ENCODE measurements at regions not wholly inside any gene's neighbourhood (a gene's known extent, or its start where the extent isn't known, plus 50 kb on each side); places are given as distances from the start of the nearest gene placed in this dataset.

GRCh38 chr14:50037852-50038251, 78.5 kb downstream of the VCPKMT start:
- Histone ChIP-seq H3K4me2 (ENCODE audit: low read length) (no peak overlapping the region), H3K27me3 (ENCODE audit: insufficient read depth, low read length) (no peaks in the 10 kb centered on the region), H3K4me1 (ENCODE audit: insufficient read depth, low read length, severe bottlenecking) (peaks cover 10% of the 10 kb centered on the region), H2AFZ (ENCODE audit: low read length) (no peak overlapping the region), H3K9me3 (ENCODE audit: low read length) (no peaks in the 10 kb centered on the region), H4K20me1 (ENCODE audit: insufficient read depth, low read length) (no peaks in the 10 kb centered on the region), H3K9ac (ENCODE audit: low read length) (no peak overlapping the region), H3K9me2 (ENCODE audit: low read depth, low read length) (no peaks in the 10 kb centered on the region), H3K36me3 (ENCODE audit: insufficient read depth, low read length) (no peaks in the 10 kb centered on the region; the same call in 1 of the 2 replicates), H3K79me2 (ENCODE audit: insufficient read depth, low read length) (no peaks in the 10 kb centered on the region), H3K4me3 (ENCODE audit: low read depth, low read length, poor library complexity, severe bottlenecking) (no peak overlapping the region), H3K27ac (ENCODE audit: low read depth, low read length, poor library complexity, severe bottlenecking) (no peak overlapping the region), H3F3A (ENCODE audit: insufficient read depth, low read length) (no peaks in the 10 kb centered on the region)
- no peak for TF ChIP-seq EZH2 (IDR thresholded peaks at IDR 0.05; ENCODE audit: borderline replicate concordance, low read length)
- no peak for TF ChIP-seq CTCF (IDR thresholded peaks at IDR 0.05; ENCODE audit: low read length)

GRCh38 chr14:50038398-50039119, 77.8 kb downstream of the VCPKMT start:
- no peak overlapping the region for H3K4me3 ChIP-seq (ENCODE audit: low read depth, low read length, poor library complexity, severe bottlenecking)
- TF ChIP-seq EZH2 (IDR thresholded peaks at IDR 0.05; ENCODE audit: borderline replicate concordance, low read length), result no peak
- no peak for TF ChIP-seq CTCF (IDR thresholded peaks at IDR 0.05; ENCODE audit: low read length)
- no peak overlapping the region for H3K9ac ChIP-seq (ENCODE audit: low read length)
- H3K79me2 ChIP-seq (ENCODE audit: insufficient read depth, low read length), result no peaks in the 10 kb centered on the region
- no peak overlapping the region for H3K27ac ChIP-seq (ENCODE audit: low read depth, low read length, poor library complexity, severe bottlenecking)
- H3K36me3 ChIP-seq (ENCODE audit: insufficient read depth, low read length), result no peaks in the 10 kb centered on the region; the same call in 1 of the 2 replicates
- no peak overlapping the region for H2AFZ ChIP-seq (ENCODE audit: low read length)
- no peaks in the 10 kb centered on the region for H3F3A ChIP-seq (ENCODE audit: insufficient read depth, low read length)
- no peaks in the 10 kb centered on the region for H4K20me1 ChIP-seq (ENCODE audit: insufficient read depth, low read length)
- H3K9me2 ChIP-seq (ENCODE audit: low read depth, low read length), result no peaks in the 10 kb centered on the region
- H3K27me3 ChIP-seq (ENCODE audit: insufficient read depth, low read length), result no peaks in the 10 kb centered on the region
- H3K4me2 ChIP-seq (ENCODE audit: low read length), result no peak overlapping the region
- H3K9me3 ChIP-seq (ENCODE audit: low read length), result no peaks in the 10 kb centered on the region
- H3K4me1 ChIP-seq (ENCODE audit: insufficient read depth, low read length, severe bottlenecking), result peaks cover 10% of the 10 kb centered on the region

GRCh38 chr14:50039120-50039517, 77.3 kb downstream of the VCPKMT start:
- no peaks in the 10 kb centered on the region for H3K79me2 ChIP-seq (ENCODE audit: insufficient read depth, low read length)
- no peaks in the 10 kb centered on the region for H3F3A ChIP-seq (ENCODE audit: insufficient read depth, low read length)
- H3K27ac ChIP-seq (ENCODE audit: low read depth, low read length, poor library complexity, severe bottlenecking), result no peak overlapping the region
- no peak overlapping the region for H3K4me2 ChIP-seq (ENCODE audit: low read length)
- no peaks in the 10 kb centered on the region for H3K9me3 ChIP-seq (ENCODE audit: low read length)
- no peak overlapping the region for H2AFZ ChIP-seq (ENCODE audit: low read length)
- no peaks in the 10 kb centered on the region for H4K20me1 ChIP-seq (ENCODE audit: insufficient read depth, low read length)
- no peak overlapping the region for H3K4me3 ChIP-seq (ENCODE audit: low read depth, low read length, poor library complexity, severe bottlenecking)
- no peaks in the 10 kb centered on the region for H3K27me3 ChIP-seq (ENCODE audit: insufficient read depth, low read length)
- no peaks in the 10 kb centered on the region; the same call in 1 of the 2 replicates for H3K36me3 ChIP-seq (ENCODE audit: insufficient read depth, low read length)
- H3K4me1 ChIP-seq (ENCODE audit: insufficient read depth, low read length, severe bottlenecking), result peaks cover 13% of the 10 kb centered on the region
- H3K9ac ChIP-seq (ENCODE audit: low read length), result no peak overlapping the region
- H3K9me2 ChIP-seq (ENCODE audit: low read depth, low read length), result no peaks in the 10 kb centered on the region
- TF ChIP-seq EZH2 (IDR thresholded peaks at IDR 0.05; ENCODE audit: borderline replicate concordance, low read length) (no peak), CTCF (IDR thresholded peaks at IDR 0.05; ENCODE audit: low read length) (no peak)
